ENCODE measurements at regions not wholly inside any gene's neighbourhood (a gene's known extent, or its start where the extent isn't known, plus 50 kb on each side); places are given as distances from the start of the nearest gene placed in this dataset.

- H3K4me3 ChIP-seq (ENCODE audit: low read length), result no peak overlapping the region
- DNase-seq (ENCODE audit: low read depth), result no peak
- TF ChIP-seq CTCF (conservative IDR thresholded peaks at IDR 0.05; ENCODE audit: low read length), result no peak
Observed at GRCh38 chr6:115832786-115833185, 227.9 kb downstream of the FRK start.

- DNase-seq (ENCODE audit: low read depth), result no peak
- TF ChIP-seq CTCF (conservative IDR thresholded peaks at IDR 0.05; ENCODE audit: low read length), result no peak
- H3K4me3 ChIP-seq (ENCODE audit: low read length), result no peak overlapping the region
Observed at GRCh38 chr6:115832186-115832585, 228.5 kb downstream of the FRK start.

GRCh38 chr6:115830895-115831294 lies 229.8 kb downstream of the FRK start:
- no peak for TF ChIP-seq CTCF (conservative IDR thresholded peaks at IDR 0.05; ENCODE audit: low read length)
- no peak for DNase-seq (ENCODE audit: low read depth)
- H3K4me3 ChIP-seq (ENCODE audit: low read length), result no peak overlapping the region

GRCh38 chr6:115821798-115822197 lies 238.9 kb downstream of the FRK start:
- H3K4me3 ChIP-seq (ENCODE audit: low read length), result no peak overlapping the region
- no peak for DNase-seq (ENCODE audit: low read depth)
- no peak for TF ChIP-seq CTCF (conservative IDR thresholded peaks at IDR 0.05; ENCODE audit: low read length)

GRCh38 chr6:115819506-115819905 lies 241.2 kb downstream of the FRK start:
- no peak overlapping the region for H3K4me3 ChIP-seq (ENCODE audit: low read length)
- no peak for DNase-seq (ENCODE audit: low read depth)
- no peak for TF ChIP-seq CTCF (conservative IDR thresholded peaks at IDR 0.05; ENCODE audit: low read length)

- DNase-seq (ENCODE audit: low read depth), result no peak
- no peak overlapping the region for H3K4me3 ChIP-seq (ENCODE audit: low read length)
- no peak for TF ChIP-seq CTCF (conservative IDR thresholded peaks at IDR 0.05; ENCODE audit: low read length)
Observed at GRCh38 chr6:115817161-115817560, 243.5 kb downstream of the FRK start.

- DNase-seq (ENCODE audit: low read depth), result no peak
- TF ChIP-seq CTCF (conservative IDR thresholded peaks at IDR 0.05; ENCODE audit: low read length), result no peak
- H3K4me3 ChIP-seq (ENCODE audit: low read length), result no peak overlapping the region
Observed at GRCh38 chr6:115814907-115815306, 245.8 kb downstream of the FRK start.
